NCI-H1436 treated with DMSO at 0.1 percent for 48 hours (cell line): ENCODE measurements at regions not wholly inside any gene's neighbourhood (a gene's known extent, or its start where the extent isn't known, plus 50 kb on each side); places are given as distances from the start of the nearest gene placed in this dataset.

Experiments
- DNase-seq: peaks from one replicate; lab custom pipeline; 2025; lab: John Stamatoyannopoulos, UW

GRCh38 chr12:127307528-127307927 is 959.4 kb upstream of the TMEM132C start:
- DNase-seq: no peak

GRCh38 chr12:127308148-127308547 is 958.8 kb upstream of the TMEM132C start:
- DNase-seq: no peak

- no peak for DNase-seq
Observed at GRCh38 chr12:127310548-127310947, 956.4 kb upstream of the TMEM132C start.

GRCh38 chr12:127311720-127312364 is 955.1 kb upstream of the TMEM132C start:
- DNase-seq: no peak

GRCh38 chr12:127324681-127325080 is 942.3 kb upstream of the TMEM132C start:
- DNase-seq: no peak

- DNase-seq: no peak
Observed at GRCh38 chr12:127327986-127328385, 939.0 kb upstream of the TMEM132C start.

- DNase-seq: no peak
Observed at GRCh38 chr12:127328867-127329266, 938.1 kb upstream of the TMEM132C start.

GRCh38 chr12:127334365-127334764 is 932.6 kb upstream of the TMEM132C start:
- DNase-seq: no peak

GRCh38 chr12:127334912-127335644 is 931.9 kb upstream of the TMEM132C start:
- DNase-seq: no peak

GRCh38 chr12:127336416-127336815 is 930.6 kb upstream of the TMEM132C start:
- DNase-seq: no peak

- no peak for DNase-seq
Observed at GRCh38 chr12:127339065-127339464, 927.9 kb upstream of the TMEM132C start.

- DNase-seq: no peak
Observed at GRCh38 chr12:127340381-127340780, 926.6 kb upstream of the TMEM132C start.

GRCh38 chr12:127342861-127343260 is 924.1 kb upstream of the TMEM132C start:
- no peak for DNase-seq

- no peak for DNase-seq
Observed at GRCh38 chr12:127343940-127344339, 923.0 kb upstream of the TMEM132C start.

GRCh38 chr12:127351481-127352010 is 915.4 kb upstream of the TMEM132C start:
- no peak for DNase-seq

GRCh38 chr12:127355061-127355841 is 911.7 kb upstream of the TMEM132C start:
- DNase-seq: no peak

- no peak for DNase-seq
Observed at GRCh38 chr12:127358888-127359287, 908.1 kb upstream of the TMEM132C start.

GRCh38 chr12:127360580-127360979 is 906.4 kb upstream of the TMEM132C start:
- DNase-seq: no peak

GRCh38 chr12:127362121-127362520 is 904.8 kb upstream of the TMEM132C start:
- DNase-seq: no peak

GRCh38 chr12:127363392-127363791 is 903.6 kb upstream of the TMEM132C start:
- no peak for DNase-seq

GRCh38 chr12:127373559-127373958 is 893.4 kb upstream of the TMEM132C start:
- DNase-seq: no peak

GRCh38 chr12:127374447-127374846 is 892.5 kb upstream of the TMEM132C start:
- DNase-seq: no peak
